ENCODE measurements at regions not wholly inside any gene's neighbourhood (a gene's known extent, or its start where the extent isn't known, plus 50 kb on each side); places are given as distances from the start of the nearest gene placed in this dataset.

GRCh38 chr4:86416081-86416480, 56.2 kb upstream of the MAPK10 start (continued):
- TF ChIP-seq MAX (IDR thresholded peaks at IDR 0.05; ENCODE audit: low read depth) (no peak), YY1 (IDR thresholded peaks at IDR 0.05; ENCODE audit: low read depth) (no peak), USF1 (IDR thresholded peaks at IDR 0.05; ENCODE audit: borderline replicate concordance, low read depth) (no peak), RCOR1 (IDR thresholded peaks at IDR 0.05; ENCODE audit: low read length) (no peak)

- no peaks in the 10 kb centered on the region for H3K4me1 ChIP-seq (ENCODE audit: control insufficient read depth in 1 of 2, insufficient read depth in 2 of 2, low read depth in 1 of 2, low read length in 1 of 2)
- no peak overlapping the region for H3K4me3 ChIP-seq (ENCODE audit: low read depth in 2 of 2, low read length in 1 of 2)
- DNase-seq = no peak
- TF ChIP-seq IRF3 (IDR thresholded peaks at IDR 0.05; ENCODE audit: low read depth, low read length) (no peak), MAX (IDR thresholded peaks at IDR 0.05; ENCODE audit: low read depth) (no peak), NRF1 (IDR thresholded peaks at IDR 0.05; ENCODE audit: low read depth, low read length) (no peak), EZH2phosphoT487 (IDR thresholded peaks at IDR 0.05; ENCODE audit: borderline replicate concordance, low read depth) (no peak)
- no peak overlapping the region for H2AFZ ChIP-seq (ENCODE audit: low read depth)
- CTCF ChIA-PET = no interaction called here
- H3F3A ChIP-seq (replicated peaks; ENCODE audit: insufficient read depth) = no peaks in the 10 kb centered on the region
- no peaks in the 10 kb centered on the region for H3K36me3 ChIP-seq (replicated peaks in 1 of 2; ENCODE audit: control insufficient read depth in 1 of 2, insufficient read depth in 2 of 2, low read length in 1 of 2)
- POLR2A ChIA-PET = no interaction called here
- 87% methylated on average over 5 of the region's 6 CpGs for WGBS (ENCODE audit: low lambda C conversion rate)
- no peaks in the 10 kb centered on the region for H4K20me1 ChIP-seq (ENCODE audit: insufficient read depth)
- no peaks in the 10 kb centered on the region for H3K9me2 ChIP-seq
- no peak overlapping the region for H3K9ac ChIP-seq
- H3K27ac ChIP-seq (ENCODE audit: low read depth in 2 of 2, low read length in 1 of 2) = no peak overlapping the region
- no peak overlapping the region for H3K4me2 ChIP-seq
- no peaks in the 10 kb centered on the region for H3K79me2 ChIP-seq (ENCODE audit: insufficient read depth)
- H3K9me3 ChIP-seq = no peaks in the 10 kb centered on the region
- H3K27me3 ChIP-seq (ENCODE audit: insufficient read depth) = no peaks in the 10 kb centered on the region
Measured at GRCh38 chr4:86421461-86421860, 61.6 kb upstream of the MAPK10 start.

GRCh38 chr4:86431543-86432116, 71.8 kb upstream of the MAPK10 start:
- Histone ChIP-seq H3K79me2 (ENCODE audit: insufficient read depth) (no peaks in the 10 kb centered on the region), H3K27ac (ENCODE audit: low read depth in 2 of 2, low read length in 1 of 2) (no peak overlapping the region), H3K9me3 (no peaks in the 10 kb centered on the region), H3K36me3 (replicated peaks in 1 of 2; ENCODE audit: control insufficient read depth in 1 of 2, insufficient read depth in 2 of 2, low read length in 1 of 2) (no peaks in the 10 kb centered on the region), H4K20me1 (ENCODE audit: insufficient read depth) (no peaks in the 10 kb centered on the region), H3F3A (replicated peaks; ENCODE audit: insufficient read depth) (no peaks in the 10 kb centered on the region), H2AFZ (ENCODE audit: low read depth) (no peak overlapping the region), H3K4me2 (no peak overlapping the region), H3K9ac (no peak overlapping the region), H3K4me3 (ENCODE audit: low read depth in 2 of 2, low read length in 1 of 2) (no peak overlapping the region), H3K9me2 (no peaks in the 10 kb centered on the region), H3K4me1 (ENCODE audit: control insufficient read depth in 1 of 2, insufficient read depth in 2 of 2, low read depth in 1 of 2, low read length in 1 of 2) (no peaks in the 10 kb centered on the region), H3K27me3 (ENCODE audit: insufficient read depth) (no peaks in the 10 kb centered on the region)
- TF ChIP-seq FOXJ3 (CRISPR knock-in tag; IDR thresholded peaks at IDR 0.05) (no peak), SMC3 (IDR thresholded peaks at IDR 0.05; ENCODE audit: low read depth, low read length) (no peak), ZBTB33 (IDR thresholded peaks at IDR 0.05; ENCODE audit: borderline replicate concordance, low read depth) (no peak), EP300 (IDR thresholded peaks at IDR 0.05; ENCODE audit: borderline replicate concordance in 1 of 2, low read depth in 1 of 2, low read length in 1 of 2) (no peak), JUND (IDR thresholded peaks at IDR 0.05) (no peak)
- WGBS (ENCODE audit: low lambda C conversion rate) = 90% methylated on average over 6 of the region's 6 CpGs
- CTCF ChIA-PET = no interaction called here
- DNase-seq = no peak
- POLR2A ChIA-PET = no interaction called here

Data from SK-N-SH (cell line).